ENCODE measurements at regions not wholly inside any gene's neighbourhood (a gene's known extent, or its start where the extent isn't known, plus 50 kb on each side); places are given as distances from the start of the nearest gene placed in this dataset.
"Not testable (repeated sequence)": the region's sequence is repeated elsewhere in the genome, so short reads cannot be mapped to it uniquely, and the experiment has no call there.

- no peak for DNase-seq
These were observed 218.3 kb upstream of the NRIP1 start for GRCh38 chr21:15283138-15283537.

GRCh38 chr21:15283789-15284188 is 219.0 kb upstream of the NRIP1 start:
- DNase-seq, result no peak

GRCh38 chr21:15285556-15285955 is 220.8 kb upstream of the NRIP1 start:
- no peak for DNase-seq

- no peak for DNase-seq
These were observed 224.4 kb upstream of the NRIP1 start for GRCh38 chr21:15289246-15289645.

- no peak for DNase-seq
These were observed 225.4 kb upstream of the NRIP1 start for GRCh38 chr21:15289896-15290841.

- DNase-seq, result no peak
These were observed 226.9 kb upstream of the NRIP1 start for GRCh38 chr21:15291621-15292266.

- no peak for DNase-seq
These were observed 228.4 kb upstream of the NRIP1 start for GRCh38 chr21:15293240-15293639.

- no peak for DNase-seq
These were observed 231.1 kb upstream of the NRIP1 start for GRCh38 chr21:15295875-15296274.

- DNase-seq, result no peak
These were observed 233.0 kb upstream of the NRIP1 start for GRCh38 chr21:15297824-15298223.

- DNase-seq, result no peak
These were observed 233.5 kb upstream of the NRIP1 start for GRCh38 chr21:15298306-15298705.

- DNase-seq, result not testable (repeated sequence)
These were observed 234.0 kb upstream of the NRIP1 start for GRCh38 chr21:15298755-15299154.

- DNase-seq, result no peak
These were observed 235.3 kb upstream of the NRIP1 start for GRCh38 chr21:15300131-15300530.

GRCh38 chr21:15301014-15301413 is 236.2 kb upstream of the NRIP1 start:
- DNase-seq, result no peak

- no peak for DNase-seq
These were observed 236.9 kb upstream of the NRIP1 start for GRCh38 chr21:15301736-15302135.

- DNase-seq, result no peak
These were observed 241.5 kb upstream of the NRIP1 start for GRCh38 chr21:15306271-15306670.

- no peak for DNase-seq
These were observed 243.5 kb upstream of the NRIP1 start for GRCh38 chr21:15308333-15308732.

- DNase-seq, result no peak
These were observed 244.3 kb upstream of the NRIP1 start for GRCh38 chr21:15309022-15309590.

GRCh38 chr21:15309721-15310120 is 244.9 kb upstream of the NRIP1 start:
- no peak for DNase-seq

GRCh38 chr21:15311510-15311909 is 246.7 kb upstream of the NRIP1 start:
- no peak for DNase-seq

- DNase-seq, result not testable (repeated sequence)
These were observed 252.2 kb upstream of the NRIP1 start for GRCh38 chr21:15317034-15317433.

- no peak for DNase-seq
These were observed 254.9 kb upstream of the NRIP1 start for GRCh38 chr21:15319727-15320126.

GRCh38 chr21:15324542-15324941 is 259.7 kb upstream of the NRIP1 start:
- no peak for DNase-seq

GRCh38 chr21:15326032-15326867 is 261.4 kb upstream of the NRIP1 start:
- DNase-seq, result no peak
